ENCODE measurements at regions not wholly inside any gene's neighbourhood (a gene's known extent, or its start where the extent isn't known, plus 50 kb on each side); places are given as distances from the start of the nearest gene placed in this dataset.

DNA sequence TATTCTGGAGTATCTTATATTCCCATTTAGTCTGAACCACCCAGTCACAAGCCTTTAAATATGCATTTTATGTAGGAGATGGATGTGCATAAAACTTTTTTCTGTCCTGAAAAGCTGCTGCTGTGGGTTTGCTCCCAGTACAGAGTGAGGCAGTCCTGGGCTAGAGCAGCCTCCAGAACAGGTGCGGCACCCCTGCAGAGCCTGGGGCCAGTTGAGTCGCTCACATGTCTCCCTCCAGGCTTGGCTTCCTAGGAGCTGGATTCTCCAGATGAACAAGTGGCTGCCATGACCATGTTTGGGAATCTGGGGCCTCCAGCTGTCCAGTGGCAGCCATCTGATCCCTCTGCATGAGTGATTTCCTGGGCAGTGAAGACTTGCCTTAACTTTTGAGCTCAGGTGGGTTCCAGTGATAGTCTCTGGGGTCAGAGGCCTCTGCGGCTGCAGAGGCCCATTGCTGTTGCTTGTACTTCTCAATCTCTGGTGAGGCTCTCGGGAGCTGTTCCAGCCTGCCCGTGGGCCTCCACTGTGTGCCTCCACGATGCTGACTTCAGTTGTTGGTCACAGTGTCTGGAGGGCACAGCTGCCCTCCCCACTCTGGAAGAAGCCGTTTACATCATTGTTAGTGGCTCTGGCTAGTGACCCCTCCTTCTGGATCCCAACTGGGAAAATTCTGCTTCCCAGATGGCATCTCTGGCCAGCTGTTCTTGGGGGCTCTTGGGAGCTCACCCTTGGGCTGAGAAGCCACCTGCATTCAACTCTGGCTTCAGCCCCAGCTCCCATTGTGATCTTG lies 120.4 kb downstream of the EMX2 start:
- no peak for DNase-seq (ENCODE audit: low spot score)
- TF ChIP-seq, protein P1, sequence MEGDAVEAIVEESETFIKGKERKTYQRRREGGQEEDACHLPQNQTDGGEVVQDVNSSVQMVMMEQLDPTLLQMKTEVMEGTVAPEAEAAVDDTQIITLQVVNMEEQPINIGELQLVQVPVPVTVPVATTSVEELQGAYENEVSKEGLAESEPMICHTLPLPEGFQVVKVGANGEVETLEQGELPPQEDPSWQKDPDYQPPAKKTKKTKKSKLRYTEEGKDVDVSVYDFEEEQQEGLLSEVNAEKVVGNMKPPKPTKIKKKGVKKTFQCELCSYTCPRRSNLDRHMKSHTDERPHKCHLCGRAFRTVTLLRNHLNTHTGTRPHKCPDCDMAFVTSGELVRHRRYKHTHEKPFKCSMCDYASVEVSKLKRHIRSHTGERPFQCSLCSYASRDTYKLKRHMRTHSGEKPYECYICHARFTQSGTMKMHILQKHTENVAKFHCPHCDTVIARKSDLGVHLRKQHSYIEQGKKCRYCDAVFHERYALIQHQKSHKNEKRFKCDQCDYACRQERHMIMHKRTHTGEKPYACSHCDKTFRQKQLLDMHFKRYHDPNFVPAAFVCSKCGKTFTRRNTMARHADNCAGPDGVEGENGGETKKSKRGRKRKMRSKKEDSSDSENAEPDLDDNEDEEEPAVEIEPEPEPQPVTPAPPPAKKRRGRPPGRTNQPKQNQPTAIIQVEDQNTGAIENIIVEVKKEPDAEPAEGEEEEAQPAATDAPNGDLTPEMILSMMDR (IDR thresholded peaks at IDR 0.05; ENCODE audit: extremely low read depth, missing control alignments) = no peak

DNA sequence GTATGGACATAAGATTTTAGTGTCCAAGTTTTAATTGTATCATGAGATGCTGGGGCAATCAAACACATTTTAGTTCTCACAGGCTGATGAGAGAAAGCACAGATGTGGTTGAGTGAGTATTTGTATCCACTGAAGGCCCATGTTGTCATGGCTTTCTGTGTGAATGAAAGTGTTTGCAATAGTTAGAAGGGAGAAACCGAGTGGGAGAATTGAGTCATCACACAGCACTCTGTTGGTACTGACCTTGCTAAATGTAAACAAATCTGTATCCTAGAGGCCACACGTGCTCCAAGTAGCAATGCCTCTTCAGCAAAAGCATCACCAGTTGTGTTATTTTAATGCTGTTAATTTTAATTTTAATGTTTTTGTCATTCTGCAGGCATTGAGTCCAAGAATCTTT lies 121.2 kb downstream of the EMX2 start:
- TF ChIP-seq, protein P1 (IDR thresholded peaks at IDR 0.05; ENCODE audit: extremely low read depth, missing control alignments) = no peak
- peak; percentile 76 for DNase-seq (ENCODE audit: low spot score)

DNA sequence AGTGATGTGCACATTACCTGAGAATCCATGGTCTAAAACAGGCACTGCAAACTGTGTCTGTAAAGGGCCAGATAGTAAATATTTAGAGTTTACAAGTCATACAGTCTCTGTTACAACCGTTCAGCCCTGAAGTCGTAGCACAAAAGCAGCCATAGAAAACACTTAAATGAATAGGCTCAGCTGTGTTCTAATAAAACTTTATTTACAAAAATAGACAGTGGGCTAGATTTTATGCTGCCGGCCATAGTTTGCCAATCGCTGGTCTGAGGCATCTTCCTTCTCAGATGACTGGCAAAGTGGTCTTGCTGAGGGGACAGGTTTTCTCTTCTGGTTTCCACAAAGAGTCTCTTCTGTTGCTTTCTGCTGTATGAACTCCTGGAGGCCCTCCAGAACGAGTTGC lies 121.7 kb downstream of the EMX2 start:
- TF ChIP-seq, protein P1 (IDR thresholded peaks at IDR 0.05; ENCODE audit: extremely low read depth, missing control alignments) = no peak
- no peak for DNase-seq (ENCODE audit: low spot score)

DNA sequence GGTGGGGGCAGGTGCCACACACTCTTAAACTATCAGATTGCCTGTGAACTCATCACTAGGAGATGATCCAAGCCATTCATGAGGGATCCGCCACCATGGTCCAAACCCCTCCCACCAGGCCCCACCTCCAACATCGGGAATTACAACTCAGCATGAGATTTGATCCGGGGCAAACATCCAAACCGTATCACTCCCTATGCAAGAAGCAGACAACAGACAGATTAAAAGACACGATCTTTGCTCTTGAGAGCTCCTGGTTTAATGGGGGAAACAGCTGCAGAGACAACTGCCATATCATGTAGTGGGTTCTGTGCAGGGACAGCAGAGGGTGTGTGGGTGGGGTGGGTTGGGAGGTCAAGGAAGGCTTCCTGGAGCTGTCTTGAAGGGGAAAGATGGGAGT lies 123.6 kb downstream of the EMX2 start:
- TF ChIP-seq, protein P1 (IDR thresholded peaks at IDR 0.05; ENCODE audit: extremely low read depth, missing control alignments) = no peak
- DNase-seq (ENCODE audit: low spot score) = no peak

DNA sequence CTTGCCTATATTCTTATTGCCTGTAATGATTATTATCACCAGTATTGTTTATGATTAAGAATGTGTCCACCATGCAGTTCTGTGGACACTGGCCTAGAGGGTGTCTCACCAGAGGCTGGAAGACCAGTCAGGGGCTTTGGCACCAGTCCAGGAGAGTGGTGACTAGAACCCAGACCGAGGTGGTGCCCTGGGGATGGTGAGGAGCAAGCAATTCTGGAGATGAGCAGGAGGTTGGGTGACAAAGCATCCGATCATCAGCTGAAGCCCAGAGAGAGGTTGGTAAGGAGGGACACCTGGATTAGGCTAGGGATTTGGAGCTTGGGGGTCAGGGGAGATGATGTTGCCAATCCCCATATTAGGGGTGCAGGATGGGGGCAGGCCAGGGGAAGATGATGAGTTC lies 124.4 kb downstream of the EMX2 start:
- DNase-seq (ENCODE audit: low spot score) = no peak
- TF ChIP-seq, protein P1 (IDR thresholded peaks at IDR 0.05; ENCODE audit: extremely low read depth, missing control alignments) = no peak

DNA sequence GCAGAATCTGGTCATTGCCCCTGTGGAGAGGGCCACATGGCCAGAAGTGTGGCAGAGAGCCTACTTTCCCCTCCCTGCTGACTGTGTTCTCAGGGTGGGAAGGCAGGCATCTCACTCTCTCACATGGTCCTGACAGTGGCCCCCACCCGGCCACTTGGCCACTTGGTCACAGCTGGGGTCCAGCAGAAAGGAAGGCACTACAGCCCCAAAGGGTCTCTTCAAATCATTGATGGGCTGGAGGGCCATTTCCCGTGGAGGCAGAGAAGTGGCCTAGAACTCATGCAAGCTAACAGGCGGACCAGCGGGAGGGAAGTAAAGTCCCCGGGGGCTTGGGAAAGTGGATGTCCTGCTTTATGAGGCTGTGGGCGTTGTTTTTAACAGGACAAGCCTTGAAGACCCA lies 125.3 kb downstream of the EMX2 start:
- DNase-seq (ENCODE audit: low spot score) = no peak
- TF ChIP-seq, protein P1 (IDR thresholded peaks at IDR 0.05; ENCODE audit: extremely low read depth, missing control alignments) = no peak

DNA sequence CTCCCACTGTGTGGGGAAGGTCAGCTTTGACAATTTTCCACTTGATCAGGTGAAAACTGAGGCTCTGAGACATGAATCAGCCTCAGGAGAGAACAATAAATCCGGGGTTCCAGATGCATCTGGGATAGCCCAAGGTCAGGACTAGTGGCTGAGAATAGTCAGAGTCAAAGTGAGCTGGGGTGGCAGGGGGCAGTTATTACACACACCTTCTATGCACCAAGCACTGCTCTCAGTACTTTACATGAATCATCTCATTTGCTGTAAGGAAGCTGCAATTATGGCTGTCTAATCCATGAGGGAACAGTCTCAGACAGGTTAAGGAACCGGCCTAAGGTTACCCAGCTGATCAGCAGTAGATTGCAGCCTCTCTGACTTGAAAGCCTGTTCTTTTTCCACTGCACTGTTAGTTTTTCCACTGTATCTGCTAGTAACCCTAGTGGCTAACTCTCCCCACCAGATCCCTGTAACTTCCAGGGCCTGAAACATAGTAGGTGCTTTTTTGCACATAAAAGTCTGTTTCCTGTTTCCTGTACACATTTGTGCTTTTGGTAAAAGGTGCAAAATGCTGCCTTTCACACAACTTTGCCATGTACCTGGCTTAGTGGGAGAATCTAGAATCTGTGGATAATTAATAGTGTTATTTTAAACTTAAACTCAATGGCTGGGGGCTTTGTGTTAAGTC lies 125.9 kb downstream of the EMX2 start:
- DNase-seq (ENCODE audit: low spot score) = no peak
- TF ChIP-seq, protein P1 (IDR thresholded peaks at IDR 0.05; ENCODE audit: extremely low read depth, missing control alignments) = no peak

All from GM20000 (cell line).